IPS-NIHi7 (cell line): ENCODE measurements at regions not wholly inside any gene's neighbourhood (a gene's known extent, or its start where the extent isn't known, plus 50 kb on each side); places are given as distances from the start of the nearest gene placed in this dataset.
A peak's percentile ranks its signal among the peaks of the same experiment; 100 is the strongest.
"Not testable (repeated sequence)": the region's sequence is repeated elsewhere in the genome, so short reads cannot be mapped to it uniquely, and the experiment has no call there.

Experiments used
- DNase-seq: peaks from one replicate; pipeline ENCODE4 v3.0.0; 2012; ENCODE audit warnings: mixed read lengths; ENCODE audit errors: extremely low spot score

- no peak for DNase-seq
Observed at GRCh38 chr14:71560751-71561150, 371.5 kb upstream of the RGS6 start.

DNA sequence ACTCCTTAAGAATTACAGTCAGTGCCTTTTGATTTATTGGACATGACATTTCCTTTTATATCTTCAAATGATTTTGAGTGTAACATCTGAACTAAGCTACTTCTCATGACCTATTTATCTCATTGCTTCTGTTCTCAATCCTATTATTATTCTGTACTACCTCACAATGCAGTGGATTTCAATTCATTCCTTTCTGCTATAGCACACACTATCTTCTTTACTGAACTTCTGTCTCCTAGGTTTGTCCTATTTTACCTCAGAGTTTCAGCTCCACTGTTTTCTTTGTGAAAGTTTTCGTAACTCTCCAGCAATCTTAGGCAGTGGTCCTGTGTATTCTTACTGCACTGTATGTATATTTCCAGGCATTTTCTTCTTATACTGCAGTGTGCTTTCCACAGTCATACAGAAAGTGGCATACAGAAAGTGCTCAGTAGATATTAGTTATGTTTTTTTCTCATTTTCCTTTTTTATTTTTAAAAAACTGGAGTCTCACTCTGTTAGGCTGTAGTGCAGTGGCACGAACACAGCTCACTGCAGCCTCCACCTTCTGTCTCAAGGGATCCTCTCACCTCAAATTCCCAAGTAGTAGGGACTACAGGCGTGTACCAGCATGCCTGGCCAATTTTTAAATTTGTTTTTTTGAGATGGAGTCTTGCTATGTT, 368.6 kb upstream of the RGS6 start:
- DNase-seq: no peak

DNA sequence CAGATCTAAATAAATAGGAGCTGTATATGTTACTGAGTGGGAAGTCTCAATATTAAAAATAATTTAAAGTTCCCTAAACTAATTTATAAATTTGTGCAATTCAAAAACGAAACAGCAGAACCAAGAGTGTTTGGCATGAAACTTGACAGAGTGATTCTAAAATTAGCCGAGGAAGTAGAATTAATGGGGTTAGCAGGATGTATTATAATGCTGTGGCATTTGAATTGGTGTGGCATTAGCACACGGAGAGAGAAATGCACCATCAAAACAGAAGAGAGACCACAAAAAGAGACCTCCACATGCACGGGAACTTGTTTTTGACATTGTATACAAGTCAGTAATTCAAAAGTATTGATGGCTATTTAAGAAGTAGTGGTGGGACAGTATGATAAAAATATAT, 366.0 kb upstream of the RGS6 start:
- no peak for DNase-seq

DNA sequence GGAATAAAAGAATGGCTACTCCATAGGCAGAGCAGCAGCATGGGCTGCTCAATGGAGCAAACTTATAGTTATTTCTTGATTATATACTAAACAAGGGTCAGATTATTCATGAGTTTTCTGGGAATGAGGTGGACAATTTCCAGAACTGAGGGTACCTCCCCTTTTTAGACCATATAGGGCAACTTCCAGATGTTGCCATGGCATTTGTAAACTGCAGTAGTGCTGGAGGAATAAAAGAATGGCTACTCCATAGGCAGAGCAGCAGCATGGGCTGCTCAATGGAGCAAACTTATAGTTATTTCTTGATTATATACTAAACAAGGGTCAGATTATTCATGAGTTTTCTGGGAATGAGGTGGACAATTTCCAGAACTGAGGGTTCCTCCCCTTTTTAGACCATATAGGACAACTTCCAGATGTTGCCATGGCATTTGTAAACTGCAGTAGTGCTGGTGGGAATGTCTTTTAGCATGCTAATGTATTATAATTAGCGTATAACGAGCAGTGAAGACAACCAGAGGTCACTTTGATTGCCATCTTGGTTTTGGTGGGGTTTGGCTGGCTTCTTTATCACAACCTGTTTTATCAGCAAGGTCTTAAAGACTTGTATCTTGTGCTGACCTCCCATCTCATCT, 364.6 kb upstream of the RGS6 start:
- not testable (repeated sequence) for DNase-seq

- peak; percentile 24 for DNase-seq
Observed at GRCh38 chr14:71574976-71575375, 357.3 kb upstream of the RGS6 start.

- no peak for DNase-seq
Observed at GRCh38 chr14:71576472-71576871, 355.8 kb upstream of the RGS6 start.

DNA sequence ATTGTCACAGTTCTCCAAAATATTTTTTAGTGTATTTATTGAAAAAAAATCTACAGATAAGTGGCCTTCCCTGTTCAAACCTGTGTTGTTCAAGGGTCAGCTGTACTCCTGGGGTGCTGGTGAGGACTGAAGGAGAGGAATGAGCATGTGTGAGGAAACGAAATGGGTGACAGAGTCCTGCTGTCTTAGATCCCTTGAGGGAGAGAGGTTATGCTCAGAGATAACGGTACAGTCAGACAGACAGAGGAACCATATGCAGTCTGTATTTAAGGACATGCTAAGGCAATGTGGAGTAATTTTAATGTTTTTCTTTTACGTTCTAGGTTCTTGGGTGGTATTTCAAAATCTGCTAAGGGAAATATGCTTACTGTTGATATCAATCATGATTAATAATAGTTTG, 352.9 kb upstream of the RGS6 start:
- DNase-seq: no peak

- DNase-seq: no peak
Observed at GRCh38 chr14:71582705-71583104, 349.5 kb upstream of the RGS6 start.

- DNase-seq: no peak
Observed at GRCh38 chr14:71583194-71583593, 349.0 kb upstream of the RGS6 start.

DNA sequence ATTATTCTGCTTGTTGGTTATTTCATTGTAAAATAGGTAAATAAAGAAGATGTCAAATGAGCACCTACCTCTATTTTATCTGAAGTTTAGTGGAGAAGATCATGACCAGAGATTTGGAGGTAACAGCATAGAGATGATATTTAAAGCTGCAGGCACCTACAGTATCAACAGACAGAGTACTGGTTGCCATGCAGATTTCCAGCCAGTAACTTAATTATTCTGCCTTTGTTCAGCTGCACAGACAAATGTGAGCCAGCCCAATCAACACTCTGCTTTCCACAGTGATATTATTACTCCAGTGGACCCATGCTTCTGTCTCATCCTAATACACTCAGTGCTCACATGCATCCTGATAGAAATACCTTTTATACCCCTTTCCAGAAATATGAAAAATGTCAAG, 348.5 kb upstream of the RGS6 start:
- DNase-seq: no peak

GRCh38 chr14:71585361-71585760, 346.9 kb upstream of the RGS6 start:
- DNase-seq: no peak

DNA sequence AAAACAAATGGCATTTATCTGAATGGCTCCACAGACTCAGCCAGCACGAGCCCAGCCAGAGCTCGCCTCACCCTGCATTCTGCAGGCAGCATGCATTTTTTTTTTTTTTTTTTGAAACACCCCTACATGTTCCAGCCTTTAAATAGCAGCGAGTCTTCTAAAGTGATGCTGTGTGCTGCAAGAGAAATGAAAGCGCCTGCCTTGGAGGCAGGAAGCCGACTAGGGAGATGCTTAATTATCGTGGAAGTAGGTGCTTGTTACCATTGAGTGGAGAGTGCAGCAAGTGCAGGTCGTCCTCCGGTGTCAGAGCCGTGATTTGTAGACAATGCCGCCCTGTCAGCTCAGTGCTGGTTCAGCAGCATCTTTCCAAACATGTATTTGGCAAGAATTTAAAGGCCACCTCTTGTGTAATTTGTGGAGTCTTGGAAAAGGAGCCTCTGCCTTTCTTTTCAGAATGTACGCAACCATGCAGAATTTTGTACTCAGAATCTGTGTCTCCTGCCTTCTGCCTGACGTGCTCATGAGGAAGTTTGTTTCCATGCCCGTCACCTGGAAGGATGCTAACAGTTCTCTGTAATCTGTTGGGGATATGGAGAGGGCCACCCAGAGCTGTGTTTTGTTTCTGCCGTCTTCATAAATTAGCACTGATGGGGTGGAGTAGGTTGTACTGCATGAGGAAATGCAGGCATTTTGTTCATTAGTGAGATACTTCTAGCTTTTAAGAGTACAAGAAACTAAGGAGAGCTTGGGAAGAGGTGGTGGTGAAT, 345.9 kb upstream of the RGS6 start:
- DNase-seq: no peak

DNA sequence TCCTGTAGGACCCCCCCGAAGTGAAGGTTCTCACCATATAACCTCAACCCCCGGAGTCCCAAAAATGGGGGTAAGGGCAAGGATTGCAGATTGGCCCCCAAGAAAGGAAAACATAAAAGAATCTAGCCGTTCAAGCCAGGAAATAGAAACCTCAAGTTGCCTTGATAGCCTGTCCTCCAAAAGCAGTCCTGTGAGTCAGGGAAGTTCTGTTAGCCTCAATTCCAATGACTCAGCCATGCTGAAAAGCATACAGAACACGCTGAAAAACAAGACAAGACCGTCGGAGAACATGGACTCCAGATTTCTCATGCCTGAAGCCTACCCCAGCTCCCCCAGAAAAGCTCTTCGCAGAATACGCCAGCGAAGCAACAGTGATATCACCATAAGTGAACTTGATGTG, 344.2 kb upstream of the RGS6 start:
- DNase-seq: no peak

DNA sequence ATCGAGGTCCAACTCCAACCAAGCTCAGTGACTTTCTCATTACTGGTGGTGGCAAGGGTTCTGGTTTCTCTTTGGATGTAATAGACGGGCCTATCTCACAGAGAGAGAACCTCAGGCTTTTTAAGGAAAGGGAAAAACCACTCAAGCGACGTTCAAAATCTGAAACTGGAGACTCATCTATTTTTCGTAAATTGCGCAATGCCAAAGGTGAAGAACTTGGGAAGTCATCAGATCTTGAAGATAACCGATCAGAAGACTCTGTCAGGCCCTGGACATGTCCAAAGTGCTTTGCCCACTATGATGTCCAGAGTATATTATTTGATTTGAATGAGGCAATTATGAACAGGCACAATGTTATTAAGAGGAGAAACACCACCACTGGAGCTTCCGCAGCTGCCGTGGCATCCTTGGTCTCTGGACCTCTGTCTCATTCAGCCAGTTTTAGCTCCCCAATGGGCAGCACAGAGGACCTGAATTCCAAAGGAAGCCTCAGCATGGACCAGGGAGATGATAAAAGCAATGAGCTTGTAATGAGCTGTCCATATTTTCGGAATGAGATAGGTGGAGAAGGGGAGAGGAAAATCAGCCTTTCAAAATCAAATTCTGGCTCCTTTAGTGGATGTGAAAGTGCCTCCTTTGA, 343.5 kb upstream of the RGS6 start:
- no peak for DNase-seq

GRCh38 chr14:71589609-71590008, 342.6 kb upstream of the RGS6 start:
- no peak for DNase-seq

DNA sequence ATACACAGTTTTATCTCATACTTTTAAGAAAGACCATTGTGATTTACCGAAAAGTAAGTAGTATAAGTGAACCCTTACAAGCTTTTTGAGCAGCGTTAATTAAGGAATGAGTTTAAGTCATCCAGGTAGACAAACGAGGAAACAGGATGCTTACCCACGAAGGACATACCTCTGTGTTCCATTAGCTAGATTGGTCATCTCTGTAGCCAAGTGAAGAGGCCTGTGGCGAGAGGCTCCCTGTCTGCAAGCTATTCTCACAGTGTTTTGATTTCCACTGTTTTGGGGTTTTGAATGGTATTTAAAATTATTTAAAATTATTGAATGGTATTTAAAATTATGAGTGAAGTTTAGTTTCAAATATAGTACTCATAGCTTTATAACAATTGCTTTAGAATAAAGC, 342.1 kb upstream of the RGS6 start:
- DNase-seq: no peak

- DNase-seq: no peak
Observed at GRCh38 chr14:71591231-71591630, 341.0 kb upstream of the RGS6 start.

DNA sequence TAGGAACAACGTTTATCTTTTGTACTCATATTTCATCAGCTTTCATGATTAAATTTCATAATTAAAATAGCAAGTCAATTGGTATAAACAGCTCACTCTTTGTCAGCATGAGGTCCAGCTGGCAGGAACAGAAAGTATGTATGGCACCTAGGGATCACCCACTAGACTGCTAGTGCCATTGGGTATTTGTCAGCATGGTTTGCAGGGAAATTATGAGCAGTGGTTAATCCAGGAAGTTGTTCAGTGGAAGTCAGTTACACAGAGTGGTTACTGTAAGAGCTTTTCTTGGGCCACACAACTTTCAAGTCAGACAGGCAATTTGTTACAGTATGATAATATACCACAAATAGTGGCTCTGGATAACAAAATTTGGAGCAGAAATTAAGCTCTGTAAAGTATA, 340.3 kb upstream of the RGS6 start:
- no peak for DNase-seq

GRCh38 chr14:71592361-71592760, 339.9 kb upstream of the RGS6 start:
- no peak for DNase-seq

DNA sequence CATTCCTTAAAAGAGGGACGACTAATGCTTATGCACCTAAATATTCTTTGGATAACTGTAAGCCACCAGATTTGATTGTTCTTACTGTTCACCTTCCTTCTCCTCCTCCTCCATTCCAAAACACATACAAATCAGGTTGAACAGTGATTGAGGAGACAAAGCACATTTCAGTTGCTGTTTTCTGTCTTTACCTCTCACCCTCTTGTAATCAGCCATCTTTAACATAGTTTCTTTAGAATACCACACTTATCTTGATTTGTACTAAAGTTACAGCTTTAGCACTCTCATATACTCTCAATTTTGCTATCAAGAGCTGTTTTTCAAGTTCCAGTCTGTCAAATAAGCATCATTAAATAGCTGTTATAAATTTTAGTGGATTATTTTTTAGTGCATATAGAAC, 338.3 kb upstream of the RGS6 start:
- no peak for DNase-seq

DNA sequence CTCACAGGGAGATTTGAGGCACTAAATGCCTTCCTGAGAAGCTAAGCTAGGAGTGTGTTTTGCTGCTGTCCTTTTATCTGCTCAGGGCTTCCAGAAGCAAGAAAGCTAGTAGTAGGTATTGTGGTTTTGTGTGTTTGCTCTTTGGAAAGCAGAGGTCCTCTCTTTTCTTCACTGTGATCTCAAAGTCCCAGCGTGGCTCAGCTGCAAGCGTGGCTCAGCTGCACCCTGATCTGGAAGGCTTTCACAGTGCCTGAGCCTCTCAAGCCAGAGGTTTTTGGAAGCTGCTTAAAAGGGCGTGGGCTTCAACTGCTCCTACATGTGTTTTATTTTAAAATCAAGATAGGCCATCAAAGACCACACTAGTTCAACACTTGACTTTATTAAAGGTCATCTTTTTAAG, 337.4 kb upstream of the RGS6 start:
- DNase-seq: no peak

DNA sequence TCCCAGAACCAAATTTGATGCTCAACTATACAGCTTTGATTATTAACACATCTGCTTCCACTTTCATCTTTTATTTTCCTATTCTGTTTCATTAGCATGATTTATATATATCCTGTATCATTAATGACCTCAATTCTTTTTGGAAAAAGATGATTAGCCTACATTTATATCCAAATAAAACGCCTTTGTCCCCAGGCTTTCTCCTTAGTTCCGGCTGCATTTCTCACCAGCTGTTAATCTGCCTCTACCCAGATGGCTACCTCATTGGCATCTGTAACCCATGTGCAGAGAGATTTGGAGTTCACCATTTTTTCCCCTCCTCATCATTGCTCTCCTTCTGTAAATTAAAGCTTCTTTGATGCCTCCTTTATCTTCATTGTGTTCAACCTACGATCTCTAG, 336.8 kb upstream of the RGS6 start:
- DNase-seq: no peak
